NCI-H460 (cell line): ENCODE measurements at regions not wholly inside any gene's neighbourhood (a gene's known extent, or its start where the extent isn't known, plus 50 kb on each side); places are given as distances from the start of the nearest gene placed in this dataset.

Experiments
- DNase-seq: peaks from one replicate; pipeline ENCODE4 v3.0.0-alpha.2; 2016; ENCODE audit warnings: low read depth; ENCODE audit errors: extremely low read depth

GRCh38 chr2:7207631-7208030 is 290.4 kb downstream of the RNF144A start:
- no peak for DNase-seq

GRCh38 chr2:7209757-7210555 is 292.7 kb downstream of the RNF144A start:
- no peak for DNase-seq

- no peak for DNase-seq
These were observed 293.5 kb downstream of the RNF144A start for GRCh38 chr2:7210712-7211111.

GRCh38 chr2:7225848-7226247 is 308.6 kb downstream of the RNF144A start:
- DNase-seq = no peak

GRCh38 chr2:7226501-7226900 is 309.3 kb downstream of the RNF144A start:
- no peak for DNase-seq

GRCh38 chr2:7233126-7233525 is 315.9 kb downstream of the RNF144A start:
- DNase-seq = no peak

GRCh38 chr2:7237466-7237865 is 320.3 kb downstream of the RNF144A start:
- no peak for DNase-seq

- no peak for DNase-seq
These were observed 321.9 kb downstream of the RNF144A start for GRCh38 chr2:7239078-7239477.

- DNase-seq = no peak
These were observed 324.0 kb downstream of the RNF144A start for GRCh38 chr2:7241041-7241745.

GRCh38 chr2:7242189-7242867 is 325.1 kb downstream of the RNF144A start:
- no peak for DNase-seq

GRCh38 chr2:7243276-7243675 is 326.1 kb downstream of the RNF144A start:
- no peak for DNase-seq

GRCh38 chr2:7256377-7256776 is 339.2 kb downstream of the RNF144A start:
- no peak for DNase-seq

- DNase-seq = no peak
These were observed 345.5 kb downstream of the RNF144A start for GRCh38 chr2:7262727-7263126.

- DNase-seq = no peak
These were observed 347.6 kb downstream of the RNF144A start for GRCh38 chr2:7264791-7265190.

- no peak for DNase-seq
These were observed 348.1 kb downstream of the RNF144A start for GRCh38 chr2:7265286-7265685.

GRCh38 chr2:7269106-7269643 is 352.0 kb downstream of the RNF144A start:
- DNase-seq = no peak

- DNase-seq = no peak
These were observed 352.8 kb downstream of the RNF144A start for GRCh38 chr2:7270011-7270431.

- no peak for DNase-seq
These were observed 355.0 kb downstream of the RNF144A start for GRCh38 chr2:7272210-7272609.

- no peak for DNase-seq
These were observed 361.8 kb downstream of the RNF144A start for GRCh38 chr2:7278984-7279383.

- DNase-seq = no peak
These were observed 362.3 kb downstream of the RNF144A start for GRCh38 chr2:7279421-7279949.

GRCh38 chr2:7280790-7281189 is 363.6 kb downstream of the RNF144A start:
- no peak for DNase-seq
